NB4 (cell line): ENCODE measurements at regions not wholly inside any gene's neighbourhood (a gene's known extent, or its start where the extent isn't known, plus 50 kb on each side); places are given as distances from the start of the nearest gene placed in this dataset.

Source experiments
- DNase-seq: peaks from one replicate; pipeline ENCODE4 v3.0.0; 2010; ENCODE audit warnings: low read depth
- H3K4me3 ChIP-seq: one replicate; pipeline ENCODE4 v1.5.1; 2011; ENCODE audit warnings: mild to moderate bottlenecking, low read depth, low read length, moderate library complexity
- MAX ChIP-seq: IDR thresholded peaks from 2 replicates; pipeline ENCODE4 v1.6.1; 2011; ENCODE audit warnings: low read depth, low read length
- MYC ChIP-seq: IDR thresholded peaks from 2 replicates; pipeline ENCODE4 v1.6.1; 2011; ENCODE audit warnings: low read depth, low read length
- POLR2A ChIP-seq: IDR thresholded peaks from 2 replicates; pipeline ENCODE4 v1.6.1; 2011; ENCODE audit warnings: mild to moderate bottlenecking; ENCODE audit not compliant: insufficient read length; ENCODE audit errors: extremely low read depth
- TF ChIP-seq, protein P1 (sequence below): IDR thresholded peaks from one replicate; pipeline ENCODE4 v1.5.1; 2012; ENCODE audit warnings: low read depth, low read length

- TF ChIP-seq, protein P1, sequence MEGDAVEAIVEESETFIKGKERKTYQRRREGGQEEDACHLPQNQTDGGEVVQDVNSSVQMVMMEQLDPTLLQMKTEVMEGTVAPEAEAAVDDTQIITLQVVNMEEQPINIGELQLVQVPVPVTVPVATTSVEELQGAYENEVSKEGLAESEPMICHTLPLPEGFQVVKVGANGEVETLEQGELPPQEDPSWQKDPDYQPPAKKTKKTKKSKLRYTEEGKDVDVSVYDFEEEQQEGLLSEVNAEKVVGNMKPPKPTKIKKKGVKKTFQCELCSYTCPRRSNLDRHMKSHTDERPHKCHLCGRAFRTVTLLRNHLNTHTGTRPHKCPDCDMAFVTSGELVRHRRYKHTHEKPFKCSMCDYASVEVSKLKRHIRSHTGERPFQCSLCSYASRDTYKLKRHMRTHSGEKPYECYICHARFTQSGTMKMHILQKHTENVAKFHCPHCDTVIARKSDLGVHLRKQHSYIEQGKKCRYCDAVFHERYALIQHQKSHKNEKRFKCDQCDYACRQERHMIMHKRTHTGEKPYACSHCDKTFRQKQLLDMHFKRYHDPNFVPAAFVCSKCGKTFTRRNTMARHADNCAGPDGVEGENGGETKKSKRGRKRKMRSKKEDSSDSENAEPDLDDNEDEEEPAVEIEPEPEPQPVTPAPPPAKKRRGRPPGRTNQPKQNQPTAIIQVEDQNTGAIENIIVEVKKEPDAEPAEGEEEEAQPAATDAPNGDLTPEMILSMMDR: no peak
- TF ChIP-seq MAX (no peak), MYC (no peak), POLR2A (no peak)
- H3K4me3 ChIP-seq: no peak overlapping the region
- DNase-seq: peak; percentile 23
Measured at GRCh38 chr7:68440866-68441265, 1157.4 kb upstream of the AUTS2 start.

DNA sequence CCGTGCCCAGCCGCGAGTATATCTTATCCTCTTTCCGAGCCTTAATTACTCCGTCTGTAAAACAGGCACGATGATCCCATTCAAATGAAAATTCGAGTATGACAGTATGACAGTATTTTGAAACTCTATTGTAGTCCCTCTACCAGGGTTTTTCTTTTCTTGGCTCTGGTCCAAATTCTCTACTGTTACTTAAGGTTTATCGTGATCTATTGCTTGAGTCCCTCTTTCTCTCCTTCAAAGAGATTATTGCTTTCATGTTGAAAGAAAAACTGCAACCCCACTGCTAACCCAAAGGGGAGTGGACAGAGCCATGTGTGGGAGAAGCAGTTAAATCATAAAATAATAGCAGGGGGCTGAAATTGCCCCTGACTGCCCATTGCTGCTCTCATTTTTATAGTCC lies 1156.6 kb upstream of the AUTS2 start:
- no peak overlapping the region for H3K4me3 ChIP-seq
- DNase-seq: no peak
- TF ChIP-seq MYC (no peak), POLR2A (no peak), MAX (no peak)
- TF ChIP-seq, protein P1: no peak

- DNase-seq: no peak
- TF ChIP-seq, protein P1: no peak
- no peak for TF ChIP-seq POLR2A
- no peak for TF ChIP-seq MYC
- TF ChIP-seq MAX: no peak
- H3K4me3 ChIP-seq: no peak overlapping the region
Measured at GRCh38 chr7:68442931-68443631, 1155.2 kb upstream of the AUTS2 start.

- H3K4me3 ChIP-seq: no peak overlapping the region
- no peak for TF ChIP-seq MYC
- no peak for TF ChIP-seq MAX
- TF ChIP-seq, protein P1: no peak
- no peak for TF ChIP-seq POLR2A
- no peak for DNase-seq
Measured at GRCh38 chr7:68444042-68444441, 1154.2 kb upstream of the AUTS2 start.

GRCh38 chr7:68444956-68445355 lies 1153.3 kb upstream of the AUTS2 start:
- no peak for TF ChIP-seq MYC
- TF ChIP-seq POLR2A: no peak
- TF ChIP-seq, protein P1: no peak
- no peak for TF ChIP-seq MAX
- H3K4me3 ChIP-seq: no peak overlapping the region
- DNase-seq: no peak

- no peak for DNase-seq
- TF ChIP-seq MAX: no peak
- no peak for TF ChIP-seq POLR2A
- TF ChIP-seq, protein P1: no peak
- TF ChIP-seq MYC: no peak
- H3K4me3 ChIP-seq: no peak overlapping the region
Measured at GRCh38 chr7:68446183-68446582, 1152.1 kb upstream of the AUTS2 start.
